SK-N-SH (cell line): ENCODE measurements at regions not wholly inside any gene's neighbourhood (a gene's known extent, or its start where the extent isn't known, plus 50 kb on each side); places are given as distances from the start of the nearest gene placed in this dataset.

Source experiments
- TF ChIP-seq, protein P1 (sequence below): fragments of 200-600 bp; sonication (generic); IDR thresholded peaks from 2 replicates; pipeline ENCODE4 v1.6.1; 2017; ENCODE audit warnings: antibody characterized with exemption, mild to moderate bottlenecking, moderate library complexity
- TF ChIP-seq, protein P2 (sequence below): IDR thresholded peaks from 2 replicates; pipeline ENCODE4 v1.4.0; 2012; ENCODE audit warnings: low read depth

DNA sequence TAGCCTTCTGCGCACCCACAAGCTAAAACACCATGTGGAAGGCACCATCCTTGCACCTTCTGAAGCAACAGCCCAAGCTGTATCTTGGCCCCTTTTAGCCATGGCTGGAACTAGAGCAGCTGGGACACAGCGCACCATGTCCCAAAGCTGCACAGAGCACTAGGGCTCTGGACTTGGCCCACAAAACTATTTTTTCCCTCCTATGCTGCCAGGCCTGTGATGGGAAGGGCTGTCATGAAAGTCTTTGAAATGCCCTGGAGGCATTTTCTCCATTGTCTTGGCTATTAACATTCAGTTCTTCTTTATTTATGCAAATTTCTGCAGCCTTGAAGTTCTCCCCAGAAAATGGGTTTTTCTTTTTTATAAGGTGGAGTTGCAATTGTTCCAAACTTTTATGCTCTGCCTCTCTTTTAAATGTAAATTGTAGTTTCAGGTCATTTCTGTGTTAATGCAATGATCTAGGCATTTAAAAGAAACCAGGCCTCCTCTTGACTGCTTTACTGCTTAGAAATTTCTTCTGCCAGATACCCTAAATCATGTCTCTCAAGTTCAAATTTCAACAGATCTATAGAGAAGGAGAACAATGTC is 996.3 kb downstream of the TAF11L14 start:
- TF ChIP-seq, protein P1, sequence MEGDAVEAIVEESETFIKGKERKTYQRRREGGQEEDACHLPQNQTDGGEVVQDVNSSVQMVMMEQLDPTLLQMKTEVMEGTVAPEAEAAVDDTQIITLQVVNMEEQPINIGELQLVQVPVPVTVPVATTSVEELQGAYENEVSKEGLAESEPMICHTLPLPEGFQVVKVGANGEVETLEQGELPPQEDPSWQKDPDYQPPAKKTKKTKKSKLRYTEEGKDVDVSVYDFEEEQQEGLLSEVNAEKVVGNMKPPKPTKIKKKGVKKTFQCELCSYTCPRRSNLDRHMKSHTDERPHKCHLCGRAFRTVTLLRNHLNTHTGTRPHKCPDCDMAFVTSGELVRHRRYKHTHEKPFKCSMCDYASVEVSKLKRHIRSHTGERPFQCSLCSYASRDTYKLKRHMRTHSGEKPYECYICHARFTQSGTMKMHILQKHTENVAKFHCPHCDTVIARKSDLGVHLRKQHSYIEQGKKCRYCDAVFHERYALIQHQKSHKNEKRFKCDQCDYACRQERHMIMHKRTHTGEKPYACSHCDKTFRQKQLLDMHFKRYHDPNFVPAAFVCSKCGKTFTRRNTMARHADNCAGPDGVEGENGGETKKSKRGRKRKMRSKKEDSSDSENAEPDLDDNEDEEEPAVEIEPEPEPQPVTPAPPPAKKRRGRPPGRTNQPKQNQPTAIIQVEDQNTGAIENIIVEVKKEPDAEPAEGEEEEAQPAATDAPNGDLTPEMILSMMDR: no peak
- TF ChIP-seq, protein P2, sequence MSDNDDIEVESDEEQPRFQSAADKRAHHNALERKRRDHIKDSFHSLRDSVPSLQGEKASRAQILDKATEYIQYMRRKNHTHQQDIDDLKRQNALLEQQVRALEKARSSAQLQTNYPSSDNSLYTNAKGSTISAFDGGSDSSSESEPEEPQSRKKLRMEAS: no peak
